ENCODE measurements at regions not wholly inside any gene's neighbourhood (a gene's known extent, or its start where the extent isn't known, plus 50 kb on each side); places are given as distances from the start of the nearest gene placed in this dataset.
"Not testable (repeated sequence)": the region's sequence is repeated elsewhere in the genome, so short reads cannot be mapped to it uniquely, and the experiment has no call there.

DNA sequence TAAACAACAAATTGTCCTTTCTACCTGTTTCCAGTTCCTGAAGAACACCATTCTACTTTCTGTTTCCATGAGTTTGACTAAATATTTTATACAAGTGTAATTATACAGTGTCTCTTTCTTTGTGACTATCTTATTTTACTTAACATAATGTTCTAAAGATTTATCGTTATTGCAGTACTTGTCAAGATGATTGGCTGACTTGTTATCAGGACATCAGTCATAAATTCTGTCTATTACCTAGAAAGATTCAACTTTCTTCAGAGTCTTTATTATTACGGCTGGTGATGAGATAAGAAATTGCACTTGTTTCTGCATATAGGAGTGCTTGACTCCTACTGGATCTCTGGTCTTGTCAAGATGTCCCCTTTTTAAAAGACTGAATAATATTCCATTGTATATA lies 93.9 kb upstream of the ZNF92 start:
- peaks cover 25% of the 10 kb centered on the region for H3K27me3 ChIP-seq
- no peak overlapping the region for H3K4me3 ChIP-seq
- no peak overlapping the region for H3K27ac ChIP-seq
- no peaks in the 10 kb centered on the region for H3K4me1 ChIP-seq
- no peak for TF ChIP-seq POLR2AphosphoS5 (IDR thresholded peaks at IDR 0.05)
- no peak for TF ChIP-seq POLR2A (IDR thresholded peaks at IDR 0.05)
- no peak for TF ChIP-seq CTCF (IDR thresholded peaks at IDR 0.05)
- no peak for TF ChIP-seq EP300 (IDR thresholded peaks at IDR 0.05)
- no peaks in the 10 kb centered on the region for H3K36me3 ChIP-seq
- 82 to 88% methylated on average over 2 of the region's 2 CpGs for WGBS, 2 donors (ENCODE audit: low coverage in 1 of 2)
- peaks cover 0 to 10% (median 0%) of the 10 kb centered on the region in 3 donors for H3K9me3 ChIP-seq
- ATAC-seq = no peak

DNA sequence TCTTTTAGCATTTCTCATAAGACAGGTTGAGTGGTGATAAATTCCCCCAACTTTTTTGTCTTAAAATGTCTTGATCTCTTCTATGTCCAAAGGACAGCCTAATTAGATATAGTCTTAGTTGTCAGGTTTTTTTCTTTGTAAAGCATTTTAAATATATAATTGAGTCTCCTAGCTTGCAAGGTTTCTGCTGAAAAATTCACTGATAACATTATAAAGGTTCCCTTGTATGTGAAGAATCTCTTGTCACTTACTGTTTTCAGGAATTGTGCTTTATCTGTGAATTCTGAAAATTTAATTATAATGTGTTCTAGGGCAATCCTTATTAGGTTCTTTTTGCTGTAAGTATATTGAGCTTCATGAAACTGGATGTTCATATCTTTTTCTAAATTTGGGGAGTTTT lies 96.8 kb upstream of the ZNF92 start:
- Histone ChIP-seq H3K4me3 (no peak overlapping the region), H3K36me3 (no peaks in the 10 kb centered on the region), H3K4me1 (no peaks in the 10 kb centered on the region), H3K27me3 (peaks cover 53% of the 10 kb centered on the region), H3K9me3 (peaks cover 0 to 18% (median 0%) of the 10 kb centered on the region in 3 donors), H3K27ac (no peak overlapping the region)
- no peak for TF ChIP-seq EP300 (IDR thresholded peaks at IDR 0.05)
- TF ChIP-seq CTCF (IDR thresholded peaks at IDR 0.05) = no peak
- no peak for TF ChIP-seq POLR2A (IDR thresholded peaks at IDR 0.05)
- no peak for TF ChIP-seq POLR2AphosphoS5 (IDR thresholded peaks at IDR 0.05)
- no peak for ATAC-seq

DNA sequence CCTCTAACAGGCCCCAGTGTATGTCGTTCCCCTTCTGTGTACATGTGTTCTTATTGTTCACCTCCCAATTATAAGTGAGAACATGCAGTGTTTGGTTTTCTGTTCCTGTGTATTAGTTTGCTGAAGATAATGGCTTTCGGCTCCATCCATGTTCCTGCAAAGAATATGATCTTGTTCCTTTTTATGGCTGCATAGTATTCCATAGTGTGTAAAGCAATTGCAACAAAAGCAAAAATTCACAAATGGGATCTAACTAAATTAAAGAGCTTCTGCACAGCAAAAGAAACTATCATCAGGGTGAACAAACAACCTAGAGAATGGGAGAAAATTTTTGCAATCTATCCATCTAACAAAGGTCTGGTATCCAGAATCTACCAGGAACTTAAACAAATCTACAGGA lies 102.2 kb upstream of the ZNF92 start:
- not testable (repeated sequence) for ATAC-seq, H3K4me3 ChIP-seq, H3K27ac ChIP-seq, H3K36me3 ChIP-seq
- 83 to 100% methylated on average over 1 to 2 of the region's 2 CpGs for WGBS, 2 donors (ENCODE audit: low coverage in 1 of 2)
- H3K27me3 ChIP-seq = peaks cover 76% of the 10 kb centered on the region
- H3K9me3 ChIP-seq = peaks cover 0 to 18% (median 0%) of the 10 kb centered on the region in 3 donors
- peaks cover 0 to 10% (median 6%) of the 10 kb centered on the region in 3 donors for H3K4me1 ChIP-seq

- no peak overlapping the region for H3K27ac ChIP-seq
- H3K36me3 ChIP-seq = no peaks in the 10 kb centered on the region
- TF ChIP-seq CTCF (IDR thresholded peaks at IDR 0.05) = no peak
- TF ChIP-seq POLR2A (IDR thresholded peaks at IDR 0.05) = no peak
- TF ChIP-seq EP300 (IDR thresholded peaks at IDR 0.05) = no peak
- TF ChIP-seq POLR2AphosphoS5 (IDR thresholded peaks at IDR 0.05) = no peak
- H3K4me3 ChIP-seq = peak overlapping the region in 1 of 2 donors; percentile 38
- ATAC-seq = peak; percentile 28
- WGBS, 2 donors (ENCODE audit: low coverage in 1 of 2) = 0 to 5% methylated on average over 1 to 4 of the region's 37 CpGs
- peaks cover 0 to 3% (median 0%) of the 10 kb centered on the region in 3 donors for H3K9me3 ChIP-seq
- H3K27me3 ChIP-seq = peaks cover 55% of the 10 kb centered on the region
- H3K4me1 ChIP-seq = peaks cover 0 to 10% (median 6%) of the 10 kb centered on the region in 3 donors
Observed at GRCh38 chr7:65269150-65269856, 104.4 kb upstream of the ZNF92 start.

DNA sequence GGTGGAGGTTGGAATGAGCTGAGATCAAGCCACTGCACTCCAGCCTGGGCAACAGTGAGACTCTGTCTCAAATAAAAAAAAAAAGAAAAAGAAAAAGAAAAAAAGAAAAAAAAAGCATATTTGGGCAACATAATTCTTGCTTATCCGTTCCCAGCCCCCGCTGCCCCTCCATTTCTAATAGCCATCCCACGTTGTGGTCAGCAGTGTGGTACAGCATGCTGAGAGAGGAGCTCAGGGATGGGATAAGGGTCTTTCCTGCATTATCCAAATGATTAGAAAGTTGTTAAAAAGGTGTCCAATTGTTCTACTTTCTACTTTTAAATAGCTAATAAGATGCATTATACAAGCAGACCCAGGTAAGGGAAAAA lies 104.9 kb upstream of the ZNF92 start:
- 40 to 44% methylated on average over 1 to 3 of the region's 3 CpGs for WGBS, 2 donors (ENCODE audit: low coverage in 1 of 2)
- H3K36me3 ChIP-seq = no peaks in the 10 kb centered on the region
- H3K27me3 ChIP-seq = peaks cover 50% of the 10 kb centered on the region
- H3K4me1 ChIP-seq = peaks cover 0 to 10% (median 6%) of the 10 kb centered on the region in 3 donors
- H3K9me3 ChIP-seq = no peaks in the 10 kb centered on the region
- no peak overlapping the region for H3K27ac ChIP-seq
- TF ChIP-seq EP300 (IDR thresholded peaks at IDR 0.05) = no peak
- no peak for TF ChIP-seq POLR2AphosphoS5 (IDR thresholded peaks at IDR 0.05)
- no peak for ATAC-seq
- H3K4me3 ChIP-seq = no peak overlapping the region

DNA sequence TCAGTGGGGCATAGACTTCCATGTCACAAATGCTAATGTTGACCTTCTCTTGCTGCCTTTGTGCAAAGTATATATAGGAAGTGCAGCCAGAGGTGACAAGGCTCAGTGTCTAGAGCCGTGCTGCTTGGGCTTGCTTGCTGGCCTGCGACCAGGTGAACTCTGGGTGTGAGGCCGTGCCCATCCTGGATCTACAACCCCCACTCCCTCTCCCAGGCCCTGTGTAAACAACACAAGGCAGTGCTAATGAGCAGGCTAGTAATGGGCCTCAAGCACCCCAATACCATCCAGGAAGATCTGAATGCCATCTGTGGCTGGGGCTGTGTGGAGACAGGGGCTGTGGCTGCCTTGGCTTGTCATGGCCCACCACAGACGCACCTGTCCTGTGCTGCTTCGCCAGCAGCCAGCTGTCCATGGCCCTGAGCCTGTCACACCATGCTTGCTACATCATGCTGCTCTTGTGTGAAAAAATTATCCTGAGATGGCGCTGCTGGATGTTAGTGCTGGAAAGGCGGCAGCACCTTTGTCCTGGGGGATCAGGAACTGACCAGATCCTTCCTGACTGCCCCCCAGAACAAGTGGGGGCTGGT lies 107.6 kb upstream of the ZNF92 start:
- Histone ChIP-seq H3K9me3 (no peaks in the 10 kb centered on the region), H3K27ac (no peak overlapping the region), H3K36me3 (no peaks in the 10 kb centered on the region), H3K4me1 (peaks cover 0 to 10% (median 6%) of the 10 kb centered on the region in 3 donors), H3K4me3 (no peak overlapping the region), H3K27me3 (peaks cover 30% of the 10 kb centered on the region)
- 64 to 79% methylated on average over 3 of the region's 7 CpGs for WGBS, 2 donors (ENCODE audit: low coverage in 1 of 2)
- no peak for ATAC-seq
- no peak for TF ChIP-seq POLR2A (IDR thresholded peaks at IDR 0.05)
- TF ChIP-seq CTCF (IDR thresholded peaks at IDR 0.05) = no peak
- TF ChIP-seq EP300 (IDR thresholded peaks at IDR 0.05) = no peak
- TF ChIP-seq POLR2AphosphoS5 (IDR thresholded peaks at IDR 0.05) = no peak

All from gastroesophageal sphincter (tissue), 4 donors.